HUDEP-2 (cell line): ENCODE measurements at regions not wholly inside any gene's neighbourhood (a gene's known extent, or its start where the extent isn't known, plus 50 kb on each side); places are given as distances from the start of the nearest gene placed in this dataset.
"Not testable (repeated sequence)": the region's sequence is repeated elsewhere in the genome, so short reads cannot be mapped to it uniquely, and the experiment has no call there.

ENCODE experiments used
- DNase-seq, 76 experiments: peaks; one replicate each; lab custom pipeline; 2025; ENCODE audit not compliant: unreplicated experiment in 76 of 76; lab: John Stamatoyannopoulos, UW

GRCh38 chr5:136924490-136924889 lies 559.1 kb upstream of the TRPC7 start:
- DNase-seq: no peak

- DNase-seq: no peak
Measured at GRCh38 chr5:136910625-136911024, 545.3 kb upstream of the TRPC7 start.

GRCh38 chr5:136909906-136910305 lies 544.6 kb upstream of the TRPC7 start:
- DNase-seq: no peak

GRCh38 chr5:136907371-136907770 lies 542.0 kb upstream of the TRPC7 start:
- DNase-seq: no peak

GRCh38 chr5:136906545-136906944 lies 541.2 kb upstream of the TRPC7 start:
- no peak for DNase-seq

- DNase-seq: no peak
Measured at GRCh38 chr5:136905571-136905970, 540.2 kb upstream of the TRPC7 start.

GRCh38 chr5:136894070-136894469 lies 528.7 kb upstream of the TRPC7 start:
- DNase-seq: no peak

- DNase-seq: no peak
Measured at GRCh38 chr5:136892000-136892399, 526.7 kb upstream of the TRPC7 start.

GRCh38 chr5:136891175-136891972 lies 526.0 kb upstream of the TRPC7 start:
- DNase-seq: no peak

GRCh38 chr5:136890431-136891148 lies 525.2 kb upstream of the TRPC7 start:
- no peak for DNase-seq

- DNase-seq: no peak
Measured at GRCh38 chr5:136886608-136887007, 521.3 kb upstream of the TRPC7 start.

GRCh38 chr5:136864960-136865359 lies 499.6 kb upstream of the TRPC7 start:
- no peak for DNase-seq

- no peak for DNase-seq
Measured at GRCh38 chr5:136856648-136857047, 491.3 kb upstream of the TRPC7 start.

GRCh38 chr5:136853971-136854370 lies 488.6 kb upstream of the TRPC7 start:
- DNase-seq: no peak

- no peak for DNase-seq
Measured at GRCh38 chr5:136840601-136841000, 475.3 kb upstream of the TRPC7 start.

GRCh38 chr5:136836093-136836492 lies 470.7 kb upstream of the TRPC7 start:
- no peak for DNase-seq

GRCh38 chr5:136820848-136821247 lies 455.5 kb upstream of the TRPC7 start:
- DNase-seq: no peak

- peak in 1 of 76 experiments; percentile 7 for DNase-seq
Measured at GRCh38 chr5:136819526-136820302, 454.4 kb upstream of the TRPC7 start.

- no peak for DNase-seq
Measured at GRCh38 chr5:136816327-136816726, 451.0 kb upstream of the TRPC7 start.

GRCh38 chr5:136814619-136815378 lies 449.5 kb upstream of the TRPC7 start:
- no peak for DNase-seq

GRCh38 chr5:136812270-136812669 lies 446.9 kb upstream of the TRPC7 start:
- not testable (repeated sequence) for DNase-seq
